WI38 (cell line): ENCODE measurements at regions not wholly inside any gene's neighbourhood (a gene's known extent, or its start where the extent isn't known, plus 50 kb on each side); places are given as distances from the start of the nearest gene placed in this dataset.

Source experiments
- H3K4me3 ChIP-seq: 2 replicates; pipeline ENCODE4 v1.5.1; 2011; ENCODE audit warnings: low read depth, mild to moderate bottlenecking, control low read depth, low read length
- TF ChIP-seq, protein P1 (sequence below): IDR thresholded peaks from 2 replicates; pipeline ENCODE4 v1.5.1; 2012; ENCODE audit warnings: low read depth, mild to moderate bottlenecking, control low read depth, low read length

DNA sequence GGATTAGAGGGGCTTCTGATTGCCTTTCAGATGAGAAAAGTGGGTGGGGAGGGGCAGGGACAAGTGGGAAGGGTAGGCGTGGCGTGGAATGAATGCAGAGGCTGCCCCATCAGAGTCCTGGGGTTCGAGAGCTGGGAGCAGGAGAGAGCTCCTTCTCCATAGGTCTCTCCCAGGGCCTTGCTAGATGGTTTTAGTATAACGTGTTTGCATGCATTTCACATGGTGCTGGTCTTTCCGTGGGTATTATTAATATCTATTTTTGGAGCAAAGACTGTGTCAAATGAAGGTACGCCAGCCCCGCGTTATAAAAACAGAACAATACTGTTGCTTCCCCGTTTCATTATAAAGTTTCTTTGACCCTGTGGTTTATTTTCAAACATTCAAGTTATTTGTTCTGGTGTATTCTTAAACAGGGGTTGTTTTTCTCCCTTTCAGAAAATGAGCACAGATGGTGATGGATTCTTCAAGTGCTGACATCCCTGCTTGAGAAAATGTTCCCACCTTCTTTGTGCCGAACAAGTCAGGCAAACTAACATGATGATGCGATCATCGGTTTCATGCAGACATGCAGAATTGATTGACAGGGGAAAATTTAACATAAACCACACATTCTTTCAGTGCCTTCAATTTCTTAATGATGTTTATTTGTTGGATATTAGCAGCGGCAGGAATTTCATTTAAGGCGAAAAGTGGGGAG lies 62.1 kb upstream of the ZNF536 start:
- H3K4me3 ChIP-seq = no peak overlapping the region
- TF ChIP-seq, protein P1, sequence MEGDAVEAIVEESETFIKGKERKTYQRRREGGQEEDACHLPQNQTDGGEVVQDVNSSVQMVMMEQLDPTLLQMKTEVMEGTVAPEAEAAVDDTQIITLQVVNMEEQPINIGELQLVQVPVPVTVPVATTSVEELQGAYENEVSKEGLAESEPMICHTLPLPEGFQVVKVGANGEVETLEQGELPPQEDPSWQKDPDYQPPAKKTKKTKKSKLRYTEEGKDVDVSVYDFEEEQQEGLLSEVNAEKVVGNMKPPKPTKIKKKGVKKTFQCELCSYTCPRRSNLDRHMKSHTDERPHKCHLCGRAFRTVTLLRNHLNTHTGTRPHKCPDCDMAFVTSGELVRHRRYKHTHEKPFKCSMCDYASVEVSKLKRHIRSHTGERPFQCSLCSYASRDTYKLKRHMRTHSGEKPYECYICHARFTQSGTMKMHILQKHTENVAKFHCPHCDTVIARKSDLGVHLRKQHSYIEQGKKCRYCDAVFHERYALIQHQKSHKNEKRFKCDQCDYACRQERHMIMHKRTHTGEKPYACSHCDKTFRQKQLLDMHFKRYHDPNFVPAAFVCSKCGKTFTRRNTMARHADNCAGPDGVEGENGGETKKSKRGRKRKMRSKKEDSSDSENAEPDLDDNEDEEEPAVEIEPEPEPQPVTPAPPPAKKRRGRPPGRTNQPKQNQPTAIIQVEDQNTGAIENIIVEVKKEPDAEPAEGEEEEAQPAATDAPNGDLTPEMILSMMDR = no peak

GRCh38 chr19:30310602-30311263 lies 61.5 kb upstream of the ZNF536 start:
- no peak overlapping the region for H3K4me3 ChIP-seq
- TF ChIP-seq, protein P1 = no peak

GRCh38 chr19:30311911-30312310 lies 60.3 kb upstream of the ZNF536 start:
- TF ChIP-seq, protein P1 = no peak

GRCh38 chr19:30312582-30313352 lies 59.4 kb upstream of the ZNF536 start:
- H3K4me3 ChIP-seq = no peak overlapping the region
- TF ChIP-seq, protein P1 = no peak

More at GRCh38 chr19:30311911-30312310, 60.3 kb upstream of the ZNF536 start:
- H3K4me3 ChIP-seq = no peak overlapping the region

DNA sequence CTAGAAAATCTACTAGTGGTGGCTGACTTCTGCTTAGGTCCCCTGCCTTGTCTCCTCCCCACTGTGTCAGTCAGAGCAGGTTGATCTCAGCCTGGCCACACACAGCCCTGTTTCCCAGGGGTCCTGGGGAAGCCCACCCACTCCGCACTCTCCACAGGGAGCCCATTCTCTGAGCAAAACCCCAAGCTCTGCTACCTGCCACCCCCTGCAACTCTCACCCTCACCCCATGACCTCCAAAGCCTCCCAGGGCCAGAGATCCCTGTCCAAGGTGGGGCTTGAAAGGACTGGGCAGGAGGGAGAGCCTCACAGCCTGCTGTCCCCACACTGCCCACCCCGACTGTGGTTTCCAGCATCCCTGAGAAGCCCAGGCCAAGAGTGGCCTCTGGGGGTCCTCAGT lies 58.8 kb upstream of the ZNF536 start:
- TF ChIP-seq, protein P1 = no peak
- no peak overlapping the region for H3K4me3 ChIP-seq

- TF ChIP-seq, protein P1 = no peak
- no peak overlapping the region for H3K4me3 ChIP-seq
Observed at GRCh38 chr19:30314056-30314804, 58.0 kb upstream of the ZNF536 start.
